Renal cortex interstitium (tissue), 11 donors: ENCODE measurements at regions not wholly inside any gene's neighbourhood (a gene's known extent, or its start where the extent isn't known, plus 50 kb on each side); places are given as distances from the start of the nearest gene placed in this dataset.
A peak's percentile ranks its signal among the peaks of the same experiment; 100 is the strongest.

ENCODE experiments used
- DNase-seq, 11 donors: peaks; one replicate each; pipeline ENCODE4 v3.0.0-alpha.2; 2013; ENCODE audit warnings: low read depth in 9 of 11, low spot score in 4 of 11; ENCODE audit errors: extremely low read depth in 1 of 11

DNA sequence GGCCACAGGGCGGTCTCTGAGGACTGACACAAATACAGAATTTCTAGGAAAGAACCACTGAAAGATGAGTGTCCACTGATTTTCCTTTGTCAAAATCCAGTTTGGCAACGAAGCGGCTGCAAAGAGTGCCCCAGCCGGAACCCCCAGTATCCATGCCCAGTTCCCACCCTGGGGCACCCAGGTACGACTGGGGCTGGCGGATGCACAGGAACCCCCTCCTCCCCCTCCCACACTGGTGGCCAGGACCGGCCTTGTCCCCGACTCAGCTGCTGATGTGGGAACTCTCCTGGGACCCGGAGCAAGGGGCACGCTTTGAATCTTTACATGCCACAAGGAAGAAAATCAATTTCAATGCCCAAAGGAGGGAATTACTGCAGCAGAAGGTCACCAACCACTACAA, 220.8 kb upstream of the ZNF507 start:
- no peak for DNase-seq

DNA sequence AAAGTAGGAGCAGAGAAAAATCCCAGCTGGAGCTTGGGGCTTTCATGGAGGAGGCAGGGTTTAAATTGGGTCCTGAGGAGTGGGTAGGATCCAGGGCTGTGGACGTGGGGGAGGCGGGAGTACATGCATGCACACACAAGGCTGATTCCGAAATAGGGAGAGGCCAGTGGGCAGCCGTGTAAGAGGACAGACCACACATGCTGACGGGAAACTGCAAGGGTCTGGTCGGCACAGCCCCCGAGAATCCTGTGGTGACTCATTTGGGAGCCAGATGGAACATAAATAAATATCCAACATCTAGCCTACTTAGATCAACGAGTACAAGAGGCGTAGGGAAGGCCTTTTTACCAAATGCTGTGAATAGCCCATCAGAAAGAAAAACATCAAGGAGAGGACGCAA, 216.3 kb upstream of the ZNF507 start:
- peak in 6 of 11 donors; percentile 33 to 68 (median 58) for DNase-seq

DNA sequence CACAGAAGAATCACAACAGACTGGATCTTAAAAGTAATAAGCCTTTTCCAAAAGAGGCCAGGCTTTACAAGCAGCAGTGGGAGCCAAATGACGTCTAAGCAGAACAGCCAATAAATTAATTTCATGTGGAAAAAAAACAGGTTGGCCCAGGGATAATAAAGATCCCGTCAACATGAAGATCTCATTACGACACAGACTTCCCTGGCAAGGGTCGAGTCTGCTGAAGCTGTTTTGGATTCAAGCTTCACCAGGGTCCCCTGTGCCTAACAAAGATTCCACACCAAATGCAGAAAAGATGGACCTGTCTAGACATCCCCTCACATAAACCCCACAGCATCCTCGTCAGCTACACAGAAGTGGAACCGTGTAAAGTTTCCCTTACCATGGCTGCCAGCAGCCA, 215.1 kb upstream of the ZNF507 start:
- DNase-seq = no peak

DNA sequence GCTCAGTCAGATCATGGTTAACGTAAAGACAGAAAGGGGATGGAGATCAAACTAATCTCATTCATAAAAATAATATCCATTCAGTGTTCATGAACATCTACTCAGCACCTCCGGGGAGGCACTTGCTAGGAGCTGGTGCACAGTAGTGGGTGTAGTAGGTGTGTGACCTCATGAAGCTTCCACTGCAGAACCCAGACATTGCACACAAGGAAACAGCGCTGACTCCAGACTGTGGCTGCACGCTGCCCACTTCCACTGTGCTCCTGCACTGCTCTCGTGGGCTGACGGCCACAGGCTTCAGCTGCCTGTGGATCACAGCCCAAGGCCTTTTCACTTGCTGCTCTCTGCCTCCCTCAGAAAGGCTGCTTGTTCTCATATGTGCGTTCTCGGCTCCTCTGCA, 214.4 kb upstream of the ZNF507 start:
- DNase-seq = no peak

DNA sequence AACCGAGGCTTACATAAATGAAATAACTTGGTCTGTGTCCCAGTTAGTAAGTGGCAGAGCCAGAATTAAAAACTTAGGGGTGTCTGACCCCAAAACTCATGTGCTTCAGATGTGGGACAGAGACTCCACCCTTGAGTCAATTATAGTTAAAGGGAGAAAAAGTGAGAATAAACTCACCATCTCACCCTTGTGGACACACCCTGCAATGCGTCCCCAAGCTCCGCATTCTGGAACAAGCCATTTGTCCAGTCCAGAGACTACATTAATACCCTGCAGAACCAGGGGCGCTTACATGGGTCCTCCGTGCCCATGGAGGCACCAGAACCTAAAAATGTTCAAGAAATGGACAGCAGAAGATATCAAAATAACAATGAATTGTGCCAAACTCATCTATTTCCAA, 207.0 kb upstream of the ZNF507 start:
- DNase-seq = no peak

DNA sequence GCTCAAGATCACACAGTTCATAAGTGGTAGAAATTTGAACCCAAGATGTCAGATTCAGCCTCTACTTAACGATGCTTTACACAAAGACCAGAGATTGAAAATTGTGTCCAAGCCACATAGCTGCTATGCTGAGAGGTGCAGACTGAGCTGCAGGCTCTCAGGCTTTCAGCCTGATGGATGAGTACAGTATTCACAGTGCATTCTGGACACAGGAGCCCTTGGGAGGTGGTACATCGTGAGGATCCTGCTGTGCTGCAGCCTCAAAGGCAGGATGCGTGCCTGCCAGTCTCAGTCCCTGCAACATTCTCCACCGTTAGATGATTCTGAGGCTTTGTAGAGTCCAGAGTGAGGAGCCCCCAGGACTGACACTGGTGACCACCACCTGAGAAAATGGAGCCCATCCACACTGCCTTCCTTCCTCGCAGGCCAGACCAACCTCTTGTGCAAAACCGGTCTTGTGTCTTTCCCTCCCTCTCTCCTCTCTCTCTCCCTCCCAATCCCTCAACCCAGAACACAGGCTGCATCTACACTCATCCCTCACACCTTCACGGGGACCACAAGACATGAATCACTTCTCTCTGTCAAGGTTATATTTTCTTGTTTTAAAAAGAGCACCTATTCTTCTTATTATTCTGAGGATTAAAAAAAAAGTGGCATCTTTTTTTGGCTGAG, 203.4 kb upstream of the ZNF507 start:
- no peak for DNase-seq

DNA sequence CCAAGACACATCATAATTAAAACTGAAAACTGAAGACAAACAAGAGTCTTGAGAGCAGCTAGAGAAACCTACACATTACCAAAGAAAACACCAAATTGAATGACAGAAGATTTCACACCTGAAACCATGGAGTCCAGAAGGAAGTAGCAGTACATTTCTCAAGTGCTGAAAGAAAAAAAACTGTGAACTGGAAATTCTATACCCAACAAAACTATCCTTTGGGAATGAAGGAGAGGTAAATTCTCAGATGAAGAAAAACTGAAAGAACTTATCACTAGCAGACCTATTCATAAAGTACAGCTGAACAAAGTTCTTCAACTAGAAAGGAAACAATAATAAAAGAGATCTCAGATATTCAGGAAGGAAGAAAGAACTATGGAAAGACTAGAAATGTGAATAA, 198.7 kb upstream of the ZNF507 start:
- no peak for DNase-seq

DNA sequence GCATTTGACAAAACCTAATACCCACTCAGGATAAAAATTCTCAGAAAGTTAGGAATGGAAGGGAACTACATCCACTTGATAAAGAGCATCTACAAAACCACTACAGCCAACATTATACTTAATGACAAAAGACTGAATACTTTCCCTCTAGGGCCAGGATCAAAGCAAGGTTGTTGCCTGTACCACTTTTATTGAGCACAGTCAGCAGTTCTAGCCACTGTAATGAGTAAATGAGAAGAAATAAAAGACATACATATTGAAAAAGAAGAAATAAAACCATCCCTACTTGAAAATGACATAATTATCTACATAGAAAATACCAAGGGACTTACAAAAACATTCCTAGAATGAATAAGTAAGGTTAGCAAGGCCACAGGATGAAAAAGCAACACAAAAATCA, 194.8 kb upstream of the ZNF507 start:
- DNase-seq = no peak

DNA sequence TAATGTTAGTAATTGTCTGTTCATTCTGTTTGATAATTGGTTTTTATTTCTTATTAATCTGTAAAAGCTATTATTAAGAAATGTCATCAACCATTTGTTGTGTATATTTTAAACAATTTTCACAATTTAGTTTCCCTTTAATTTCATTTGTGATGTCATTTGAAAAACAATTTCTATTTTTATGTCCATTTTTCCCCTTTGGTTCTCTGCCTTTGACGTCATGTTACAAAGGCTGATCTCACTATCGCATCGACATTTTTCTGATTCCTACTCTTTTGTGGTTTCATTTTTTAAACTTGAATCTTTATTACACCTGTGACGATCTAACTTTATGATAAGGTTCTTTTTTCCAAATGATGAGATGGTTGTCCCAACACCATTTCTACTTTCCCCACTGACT, 191.0 kb upstream of the ZNF507 start:
- no peak for DNase-seq

DNA sequence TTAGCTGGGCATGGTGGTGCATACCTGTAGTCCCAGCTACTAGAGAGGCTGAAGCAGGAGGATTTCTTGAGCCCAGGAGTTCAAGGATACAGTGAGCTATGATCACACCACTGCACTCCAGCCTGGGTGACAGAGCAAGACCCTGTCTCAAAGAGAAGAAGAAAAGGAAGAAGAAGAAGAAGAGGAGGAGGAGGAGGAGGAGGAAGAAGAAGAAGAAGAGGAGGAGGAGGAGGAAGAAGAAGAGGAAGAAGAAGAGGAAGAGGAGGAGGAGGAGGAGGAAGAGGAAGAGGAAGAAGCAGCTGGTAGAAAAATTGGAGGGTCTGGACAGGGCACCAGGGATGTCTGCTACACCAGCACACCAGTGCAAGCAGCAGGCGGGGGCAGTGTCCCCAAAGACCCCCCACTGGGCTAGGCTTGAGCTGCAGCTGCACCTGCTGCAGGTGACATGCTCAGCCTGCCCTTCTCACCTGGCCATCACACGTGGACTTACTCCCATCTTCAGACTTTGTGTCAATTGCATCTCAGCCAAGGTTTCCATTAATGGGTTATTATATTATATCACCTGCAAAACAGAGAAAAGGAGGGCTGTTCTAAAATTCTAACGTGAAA, 180.9 kb upstream of the ZNF507 start:
- no peak for DNase-seq

DNA sequence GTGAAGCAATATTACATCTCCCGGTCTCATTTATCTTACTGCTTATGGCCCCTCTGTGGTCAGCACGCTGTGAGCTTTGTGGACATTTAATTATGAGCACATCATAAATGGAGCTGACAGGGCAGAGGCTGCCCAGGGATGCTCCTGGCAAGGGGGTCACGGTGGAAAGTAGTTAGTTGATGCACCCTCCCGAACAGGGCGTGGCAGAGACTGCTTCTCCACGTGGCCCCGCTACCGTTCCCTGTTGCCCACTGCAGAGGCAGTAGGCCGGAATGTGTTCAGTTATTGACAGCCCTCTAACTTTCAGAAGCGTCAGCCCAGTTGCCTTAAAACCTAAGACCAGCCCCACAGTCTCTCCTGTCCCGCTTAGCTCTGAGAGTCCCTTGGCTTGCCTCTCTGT, 180.3 kb upstream of the ZNF507 start:
- no peak for DNase-seq

DNA sequence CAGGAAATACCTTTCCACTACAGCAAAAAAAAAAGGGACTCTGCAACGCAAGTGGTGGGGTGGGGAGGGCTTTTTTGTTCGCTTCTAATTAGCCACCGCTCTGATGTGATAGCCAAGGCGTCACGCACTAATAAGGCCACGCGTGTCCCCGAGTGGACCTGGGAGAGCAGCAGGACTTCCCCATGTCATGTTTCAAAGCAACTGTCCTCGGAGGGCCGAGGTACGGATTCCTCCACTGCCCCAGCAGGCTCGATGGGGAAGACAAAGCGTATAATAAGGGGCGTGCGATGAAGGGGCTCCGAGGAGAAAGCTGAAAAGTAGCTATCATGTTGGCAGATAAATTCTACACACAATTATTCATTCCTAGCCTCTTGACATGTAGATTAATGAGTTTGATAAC, 179.7 kb upstream of the ZNF507 start:
- no peak for DNase-seq

DNA sequence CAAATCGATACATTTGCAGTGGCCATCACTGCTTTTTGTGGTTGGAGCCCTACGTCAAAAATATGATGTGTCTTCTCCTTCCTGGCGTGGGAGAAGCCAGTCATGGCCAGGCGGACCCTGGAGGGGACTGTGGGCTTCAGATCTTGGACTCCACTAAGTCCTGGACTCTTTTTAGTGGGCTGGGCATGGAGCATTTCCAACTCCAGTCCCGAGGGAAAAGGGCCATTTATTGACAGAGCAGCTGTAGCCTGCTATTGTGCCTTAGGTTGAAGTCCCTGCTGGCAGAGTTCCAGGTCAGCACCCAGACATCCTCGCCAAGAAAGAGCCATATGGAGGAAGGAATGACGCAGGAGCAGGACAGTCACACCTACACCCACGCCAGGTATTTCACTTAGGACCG, 179.2 kb upstream of the ZNF507 start:
- no peak for DNase-seq

DNA sequence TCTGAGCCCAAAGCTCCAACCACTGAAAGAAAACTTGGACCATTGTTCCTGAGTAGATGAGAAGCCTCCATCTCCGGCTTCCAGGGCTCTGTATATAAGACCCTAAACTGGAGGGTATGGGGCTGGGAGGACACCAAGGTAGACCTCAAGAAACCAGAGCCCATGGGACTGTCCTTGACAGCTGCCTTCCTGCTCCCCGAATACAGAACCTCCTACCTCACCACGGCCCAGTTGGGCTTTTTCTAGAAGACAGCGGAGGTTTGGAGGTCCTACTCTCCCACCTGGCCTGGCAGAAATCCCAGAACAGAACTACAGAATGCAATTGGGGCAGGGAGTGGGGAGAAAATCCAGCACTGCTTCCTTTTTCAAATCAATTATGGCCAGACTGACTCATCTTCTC, 177.3 kb upstream of the ZNF507 start:
- DNase-seq = no peak

DNA sequence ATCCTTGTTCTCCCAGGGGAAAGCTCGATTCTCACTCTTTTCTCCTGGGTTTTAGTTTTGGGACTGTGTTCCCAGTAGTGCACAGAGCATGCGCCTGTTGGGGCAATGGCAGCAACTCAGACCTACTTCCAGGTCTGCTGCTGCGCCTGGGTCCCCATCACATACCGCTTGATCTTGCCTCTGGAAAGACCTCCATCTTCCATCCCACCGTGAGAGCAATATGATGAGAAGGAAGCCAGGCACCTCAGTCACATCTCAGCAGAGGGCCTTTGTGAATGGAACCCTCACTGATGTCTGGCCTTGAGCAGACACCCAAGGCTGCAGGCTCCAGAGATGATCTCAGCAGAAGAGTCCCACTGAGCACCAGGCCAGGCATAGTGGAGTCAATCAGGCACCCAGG, 176.8 kb upstream of the ZNF507 start:
- DNase-seq = no peak

DNA sequence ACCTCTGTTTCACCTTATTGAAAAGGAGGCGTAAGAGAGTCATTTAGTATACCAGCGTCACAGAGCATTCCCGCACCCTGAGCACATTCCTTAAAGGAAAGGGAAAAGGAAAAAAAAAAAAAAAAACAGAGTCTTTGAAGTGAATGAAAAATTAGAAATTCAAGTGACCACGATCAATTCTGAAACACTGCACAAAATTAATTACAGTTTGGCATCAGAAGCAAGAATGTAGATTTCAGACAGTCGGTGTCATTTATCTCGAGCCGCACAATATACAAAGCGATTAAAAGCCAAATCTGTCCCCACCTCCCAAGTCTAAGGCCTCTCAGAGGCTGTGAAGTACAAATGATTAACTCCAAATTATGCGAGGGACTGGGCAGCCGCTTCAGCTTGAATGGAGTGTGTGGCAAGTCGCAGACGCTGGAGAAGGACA, 173.7 kb upstream of the ZNF507 start:
- DNase-seq = peak in 6 of 11 donors; percentile 18 to 45 (median 23)

DNA sequence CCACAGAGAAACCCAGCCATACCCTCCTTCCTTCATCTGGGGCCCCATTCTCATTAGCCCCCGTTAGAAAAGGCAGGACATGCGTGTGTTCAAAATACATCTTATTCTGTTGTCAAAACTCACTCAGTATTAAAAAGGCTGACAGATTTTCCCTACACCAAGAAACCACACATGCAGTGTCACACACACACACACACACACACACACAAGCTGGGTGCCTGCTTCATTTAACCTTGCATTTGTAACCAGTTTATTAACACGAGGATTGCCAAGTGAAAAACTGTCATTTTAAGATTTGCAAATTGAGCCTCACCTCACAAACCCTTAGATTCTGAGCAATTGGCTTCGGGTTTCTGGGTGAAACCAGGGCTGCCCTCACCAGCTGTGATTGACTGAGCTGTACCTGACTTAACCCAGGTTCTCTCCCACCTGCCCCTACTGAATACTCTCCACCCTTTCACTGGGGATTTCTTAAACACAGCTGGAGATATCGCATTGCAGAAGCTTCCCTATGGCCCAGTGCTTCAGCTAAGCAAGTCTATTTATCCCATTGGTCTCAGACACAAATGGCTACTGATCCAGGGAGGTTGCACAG, 172.7 kb upstream of the ZNF507 start:
- DNase-seq = peak in 1 of 11 donors; percentile 4

DNA sequence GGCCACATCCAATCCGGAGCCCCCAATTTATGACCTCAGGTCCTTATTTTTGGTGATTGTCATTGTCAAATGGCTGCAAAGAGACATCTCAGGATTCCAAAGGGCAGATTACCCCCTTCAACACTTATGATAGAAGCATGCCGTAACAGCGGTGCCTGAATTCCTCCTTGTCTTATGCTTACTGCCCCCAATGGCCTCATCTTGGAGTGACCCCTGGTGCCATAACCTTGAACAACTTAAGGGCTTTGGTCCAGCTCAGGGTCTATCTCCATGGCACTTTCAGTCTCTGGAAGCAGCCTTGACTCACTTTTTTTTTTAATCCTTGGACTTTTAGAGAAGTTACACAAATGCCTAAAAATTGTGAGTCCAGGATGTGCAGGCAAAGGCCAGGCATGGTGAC, 171.6 kb upstream of the ZNF507 start:
- no peak for DNase-seq

DNA sequence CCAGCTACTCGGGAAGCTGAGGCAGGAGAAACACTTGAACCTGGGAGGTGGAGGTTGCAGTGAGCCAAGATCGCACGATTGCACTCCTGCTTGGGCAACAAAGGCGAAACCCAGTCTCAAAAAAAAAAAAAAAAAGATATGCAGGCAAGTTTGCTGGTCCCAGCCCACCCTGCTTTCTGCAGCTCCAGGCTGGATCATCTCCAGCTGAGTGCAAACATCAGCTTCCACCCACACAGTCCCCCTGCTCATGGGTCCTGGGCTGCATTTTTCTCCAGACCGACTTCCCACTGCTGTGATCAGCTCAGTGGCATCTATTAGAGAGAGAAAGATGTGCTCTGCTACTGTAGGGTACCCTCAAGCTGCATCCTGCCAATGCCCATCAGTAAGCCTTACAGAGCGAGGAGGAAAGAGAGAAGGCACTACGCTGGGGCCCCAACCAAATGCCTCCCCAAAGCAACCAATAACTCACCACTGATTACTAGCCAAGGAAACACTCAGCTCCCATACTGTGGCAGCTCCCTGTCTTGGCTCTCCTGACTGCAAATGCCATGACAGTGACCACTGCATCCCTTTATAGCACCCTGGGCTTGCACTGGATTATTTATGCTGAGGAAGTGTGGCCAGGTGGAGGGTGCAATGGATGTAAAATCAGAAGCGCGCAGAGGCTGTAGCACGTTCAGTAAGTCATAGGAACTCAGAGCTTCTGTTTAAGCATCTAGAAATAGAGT, 170.9 kb upstream of the ZNF507 start:
- DNase-seq = peak in 1 of 11 donors; percentile 3

DNA sequence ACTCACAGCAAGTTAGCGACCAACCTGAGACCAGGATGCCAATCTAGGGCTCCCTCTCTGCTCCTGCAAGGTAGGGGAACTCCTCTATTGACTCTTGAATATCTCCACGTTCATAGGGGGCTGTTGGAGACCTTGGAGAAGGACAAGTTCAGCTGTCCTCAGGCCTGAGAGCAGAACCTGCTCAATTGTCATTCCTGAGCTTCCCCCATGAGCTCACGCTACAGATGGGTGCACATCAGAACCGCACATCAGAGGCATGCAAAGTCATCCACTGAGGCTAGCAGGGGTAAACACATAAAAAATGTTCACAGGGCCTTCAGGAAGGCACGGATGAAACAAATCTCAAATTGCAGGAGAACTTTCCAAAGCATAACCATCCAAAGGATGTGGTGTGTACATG, 168.8 kb upstream of the ZNF507 start:
- no peak for DNase-seq
